ENCODE measurements at regions not wholly inside any gene's neighbourhood (a gene's known extent, or its start where the extent isn't known, plus 50 kb on each side); places are given as distances from the start of the nearest gene placed in this dataset.

GRCh38 chrX:94744786-94745185, 1070.8 kb downstream of the FAM133A start:
- Histone ChIP-seq H3K4me3 (ENCODE audit: low read length) (no peak overlapping the region), H3K79me2 (ENCODE audit: control insufficient read depth, low read length) (no peaks in the 10 kb centered on the region), H3F3A (ENCODE audit: control insufficient read depth, insufficient read depth) (no peaks in the 10 kb centered on the region), H3K27me3 (ENCODE audit: control insufficient read depth, low read length) (no peaks in the 10 kb centered on the region), H3K27ac (ENCODE audit: low read depth, low read length) (no peak overlapping the region), H3K4me1 (ENCODE audit: control insufficient read depth, low read length) (no peaks in the 10 kb centered on the region), H3K36me3 (ENCODE audit: control insufficient read depth, low read length) (no peaks in the 10 kb centered on the region), H4K20me1 (ENCODE audit: control insufficient read depth, insufficient read depth, low read depth, low read length) (no peaks in the 10 kb centered on the region), H3K9me3 (ENCODE audit: control insufficient read depth, insufficient read depth, low read length) (no peaks in the 10 kb centered on the region), H3K9me2 (replicated peaks; ENCODE audit: control insufficient read depth, low read length) (no peaks in the 10 kb centered on the region), H3K4me2 (ENCODE audit: low read length) (no peak overlapping the region)
- no peak for TF ChIP-seq CTCF (IDR thresholded peaks at IDR 0.05; ENCODE audit: low read depth, low read length, poor library complexity, severe bottlenecking)
- TF ChIP-seq EZH2phosphoT487 (IDR thresholded peaks at IDR 0.05; ENCODE audit: borderline replicate concordance, low read length) = no peak

GRCh38 chrX:94751611-94752010, 1077.6 kb downstream of the FAM133A start:
- Histone ChIP-seq H3K27me3 (ENCODE audit: control insufficient read depth, low read length) (no peaks in the 10 kb centered on the region), H4K20me1 (ENCODE audit: control insufficient read depth, insufficient read depth, low read depth, low read length) (no peaks in the 10 kb centered on the region), H3K4me1 (ENCODE audit: control insufficient read depth, low read length) (no peaks in the 10 kb centered on the region), H3K4me2 (ENCODE audit: low read length) (no peak overlapping the region), H3K36me3 (ENCODE audit: control insufficient read depth, low read length) (no peaks in the 10 kb centered on the region), H3K4me3 (ENCODE audit: low read length) (no peak overlapping the region), H3K79me2 (ENCODE audit: control insufficient read depth, low read length) (no peaks in the 10 kb centered on the region), H3K9me3 (ENCODE audit: control insufficient read depth, insufficient read depth, low read length) (no peaks in the 10 kb centered on the region), H3K27ac (ENCODE audit: low read depth, low read length) (no peak overlapping the region), H3F3A (ENCODE audit: control insufficient read depth, insufficient read depth) (no peaks in the 10 kb centered on the region), H3K9me2 (replicated peaks; ENCODE audit: control insufficient read depth, low read length) (no peaks in the 10 kb centered on the region)
- TF ChIP-seq CTCF (IDR thresholded peaks at IDR 0.05; ENCODE audit: low read depth, low read length, poor library complexity, severe bottlenecking) (no peak), EZH2phosphoT487 (IDR thresholded peaks at IDR 0.05; ENCODE audit: borderline replicate concordance, low read length) (no peak)

GRCh38 chrX:94752434-94753169, 1078.6 kb downstream of the FAM133A start:
- H3K4me2 ChIP-seq (ENCODE audit: low read length) = no peak overlapping the region
- no peak overlapping the region for H3K4me3 ChIP-seq (ENCODE audit: low read length)
- no peak for TF ChIP-seq CTCF (IDR thresholded peaks at IDR 0.05; ENCODE audit: low read depth, low read length, poor library complexity, severe bottlenecking)
- TF ChIP-seq EZH2phosphoT487 (IDR thresholded peaks at IDR 0.05; ENCODE audit: borderline replicate concordance, low read length) = no peak
- no peaks in the 10 kb centered on the region for H3K27me3 ChIP-seq (ENCODE audit: control insufficient read depth, low read length)
- H3F3A ChIP-seq (ENCODE audit: control insufficient read depth, insufficient read depth) = no peaks in the 10 kb centered on the region
- no peaks in the 10 kb centered on the region for H3K4me1 ChIP-seq (ENCODE audit: control insufficient read depth, low read length)
- no peaks in the 10 kb centered on the region for H3K9me3 ChIP-seq (ENCODE audit: control insufficient read depth, insufficient read depth, low read length)
- H3K9me2 ChIP-seq (replicated peaks; ENCODE audit: control insufficient read depth, low read length) = no peaks in the 10 kb centered on the region
- H3K27ac ChIP-seq (ENCODE audit: low read depth, low read length) = no peak overlapping the region
- H4K20me1 ChIP-seq (ENCODE audit: control insufficient read depth, insufficient read depth, low read depth, low read length) = no peaks in the 10 kb centered on the region
- no peaks in the 10 kb centered on the region for H3K79me2 ChIP-seq (ENCODE audit: control insufficient read depth, low read length)
- H3K36me3 ChIP-seq (ENCODE audit: control insufficient read depth, low read length) = no peaks in the 10 kb centered on the region

All from DOHH2 (cell line).